WTC11 (cell line): ENCODE measurements at regions not wholly inside any gene's neighbourhood (a gene's known extent, or its start where the extent isn't known, plus 50 kb on each side); places are given as distances from the start of the nearest gene placed in this dataset.

Experiments
- ATAC-seq: fragments of 200-7000 bp; cut with Tn5 transposase; 2 replicates; pipeline ENCODE4 v1.10.0; 2021; ENCODE audit warnings: mild to moderate bottlenecking, moderate library complexity
- CTCF ChIA-PET: fragments of 300-600 bp; sonication (Branson Sonifier 250); formaldehyde crosslinking; loops from one replicate; lab custom pipeline; 2021; ENCODE audit warnings: antibody characterized with exemption; lab: Charles Lee
- POLR2A ChIA-PET: fragments of 350-600 bp; sonication (Branson Sonifier 250); formaldehyde crosslinking; loops from one replicate; lab custom pipeline; 2021; ENCODE audit warnings: antibody characterized with exemption; lab: Charles Lee
- DNase-seq: peaks from one replicate; pipeline ENCODE4 v3.0.0; 2021; ENCODE audit warnings: low spot score
- H3K27ac Mint-ChIP-seq: 2 replicates; pipeline ENCODE4 v1.8.0; 2021; ENCODE audit warnings: mixed read lengths
- H3K27me3 Mint-ChIP-seq: 2 replicates; pipeline ENCODE4 v1.8.0; 2021; ENCODE audit warnings: low read depth, mild to moderate bottlenecking, moderate library complexity, mixed read lengths
- H3K36me3 Mint-ChIP-seq: 2 replicates; pipeline ENCODE4 v1.8.0; 2021; ENCODE audit warnings: mixed read lengths
- H3K4me1 Mint-ChIP-seq: 2 replicates; pipeline ENCODE4 v1.8.0; 2022; ENCODE audit warnings: mixed read lengths
- H3K4me3 Mint-ChIP-seq: 2 replicates; pipeline ENCODE4 v1.8.0; 2021; ENCODE audit warnings: mild to moderate bottlenecking, moderate library complexity, mixed read lengths
- H3K9me3 Mint-ChIP-seq: 2 replicates; pipeline ENCODE4 v1.8.0; 2021; ENCODE audit warnings: mixed read lengths
- E2F1 ChIP-seq: sonication (generic); formaldehyde crosslinking; IDR thresholded peaks from 2 replicates; pipeline ENCODE4 v1.8.0; 2022; ENCODE audit warnings: mild to moderate bottlenecking, missing genetic modification reagents
- ELF4 ChIP-seq: sonication (generic); formaldehyde crosslinking; IDR thresholded peaks from 2 replicates; pipeline ENCODE4 v1.8.1; 2022; ENCODE audit warnings: low read depth, mild to moderate bottlenecking, moderate library complexity, missing genetic modification reagents
- FOXJ3 ChIP-seq: sonication (generic); formaldehyde crosslinking; IDR thresholded peaks from 2 replicates; pipeline ENCODE4 v1.9.0; 2021; ENCODE audit warnings: missing genetic modification reagents, mild to moderate bottlenecking, borderline replicate concordance
- HMGA2 ChIP-seq: fragments of 250-450 bp; sonication (Bioruptor Pico); IDR thresholded peaks from 2 replicates; pipeline ENCODE4 v1.4.0; 2021; ENCODE audit warnings: mild to moderate bottlenecking, moderate library complexity
- JAZF1 ChIP-seq: fragments of 250-450 bp; sonication (Bioruptor Pico); IDR thresholded peaks from 2 replicates; pipeline ENCODE4 v1.9.0; 2021; ENCODE audit warnings: moderate library complexity, mild to moderate bottlenecking, inconsistent platforms
- JUN ChIP-seq: sonication (generic); formaldehyde crosslinking; IDR thresholded peaks from 2 replicates; pipeline ENCODE4 v1.8.0; 2023; ENCODE audit warnings: mild to moderate bottlenecking, missing genetic modification reagents
- KAT7 ChIP-seq: sonication (generic); formaldehyde crosslinking; IDR thresholded peaks from 2 replicates; pipeline ENCODE4 v1.8.1; 2023; ENCODE audit warnings: missing genetic modification reagents, mild to moderate bottlenecking, borderline replicate concordance
- MLX ChIP-seq: sonication (generic); formaldehyde crosslinking; IDR thresholded peaks from 2 replicates; pipeline ENCODE4 v1.8.1; 2023; ENCODE audit warnings: mild to moderate bottlenecking, missing genetic modification reagents, moderate library complexity
- NFE2L1 ChIP-seq: sonication (generic); formaldehyde crosslinking; IDR thresholded peaks from 2 replicates; pipeline ENCODE4 v1.8.1; 2023; ENCODE audit warnings: missing genetic modification reagents
- NFYB ChIP-seq: sonication (generic); formaldehyde crosslinking; conservative IDR thresholded peaks from 2 replicates; pipeline ENCODE4 v1.8.0; 2022; ENCODE audit warnings: low read depth, missing genetic modification reagents
- PREB ChIP-seq: sonication (generic); formaldehyde crosslinking; IDR thresholded peaks from 2 replicates; pipeline ENCODE4 v1.8.1; 2022; ENCODE audit warnings: mild to moderate bottlenecking, missing genetic modification reagents, moderate library complexity, borderline replicate concordance
- SMAD4 ChIP-seq: sonication (generic); formaldehyde crosslinking; IDR thresholded peaks from 2 replicates; pipeline ENCODE4 v1.8.0; 2022; ENCODE audit warnings: mild to moderate bottlenecking, missing genetic modification reagents
- TCF7 ChIP-seq: sonication (generic); formaldehyde crosslinking; IDR thresholded peaks from 2 replicates; pipeline ENCODE4 v1.8.0; 2022; ENCODE audit warnings: mild to moderate bottlenecking, low read depth, missing genetic modification reagents, moderate library complexity
- USF2 ChIP-seq: sonication (generic); formaldehyde crosslinking; IDR thresholded peaks from 2 replicates; pipeline ENCODE4 v1.8.1; 2023; ENCODE audit warnings: mild to moderate bottlenecking, missing genetic modification reagents, moderate library complexity
- ZNF317 ChIP-seq: sonication (generic); formaldehyde crosslinking; IDR thresholded peaks from 2 replicates; pipeline ENCODE4 v1.8.1; 2023; ENCODE audit warnings: low read depth, mild to moderate bottlenecking, moderate library complexity, missing genetic modification reagents, borderline replicate concordance
- ZNF425 ChIP-seq: fragments of 250-450 bp; sonication (Bioruptor Pico); conservative IDR thresholded peaks from 2 replicates; pipeline ENCODE4 v1.9.0; 2021; ENCODE audit warnings: mild to moderate bottlenecking

- peaks cover 20% of the 10 kb centered on the region; the same call in 1 of the 2 replicates for H3K9me3 Mint-ChIP-seq
- TF ChIP-seq ELF4 (CRISPR knock-in tag) (no peak), NFE2L1 (0 out of 2 replicates have a peak, but pooled peaks have one; percentile 34)
- TF ChIP-seq, all 79 proteins: peak for 1
- DNase-seq (no peak), ATAC-seq (no peak)
- no peak overlapping the region for H3K27ac Mint-ChIP-seq
- POLR2A ChIA-PET, result no interaction called here
- H3K4me3 Mint-ChIP-seq, result no peak overlapping the region
- CTCF ChIA-PET, result no interaction called here
- H3K4me1 Mint-ChIP-seq, result peaks cover 10% of the 10 kb centered on the region
- H3K27me3 Mint-ChIP-seq, result no peaks in the 10 kb centered on the region; the same call in 1 of the 2 replicates
- peaks cover 5% of the 10 kb centered on the region; the same call in 1 of the 2 replicates for H3K36me3 Mint-ChIP-seq
Observed at GRCh38 chr2:41735476-41735875, 312.3 kb upstream of the PKDCC start.

- H3K4me1 Mint-ChIP-seq, result peaks cover 10% of the 10 kb centered on the region
- H3K27me3 Mint-ChIP-seq, result no peaks in the 10 kb centered on the region
- DNase-seq, result no peak
- no peak for TF ChIP-seq MLX (CRISPR knock-in tag)
- TF ChIP-seq HMGA2 (CRISPR knock-in tag), result no peak
- no peak for ATAC-seq
- CTCF ChIA-PET, result interaction anchor here (1.3 kb wide), 1 partner anchor 37 kb away, joined by 3 read pairs; no protein-coding TSS in a partner anchor
- POLR2A ChIA-PET, result no interaction called here
- no peak overlapping the region for H3K4me3 Mint-ChIP-seq
- peaks cover 24% of the 10 kb centered on the region; the same call in 1 of the 2 replicates for H3K9me3 Mint-ChIP-seq
- H3K36me3 Mint-ChIP-seq, result peaks cover 5% of the 10 kb centered on the region
- H3K27ac Mint-ChIP-seq, result no peak overlapping the region
Observed at GRCh38 chr2:41736105-41736567, 311.7 kb upstream of the PKDCC start.

GRCh38 chr2:41736586-41736985 is 311.2 kb upstream of the PKDCC start:
- ATAC-seq, result no peak
- ChIA-PET CTCF (interaction anchor here (1.3 kb wide), 1 partner anchor 38 kb away, joined by 3 read pairs; no protein-coding TSS in a partner anchor), POLR2A (no interaction called here)
- H3K36me3 Mint-ChIP-seq, result peaks cover 5% of the 10 kb centered on the region
- DNase-seq, result no peak
- no peak overlapping the region for H3K4me3 Mint-ChIP-seq
- peaks cover 10% of the 10 kb centered on the region for H3K4me1 Mint-ChIP-seq
- H3K9me3 Mint-ChIP-seq, result peaks cover 24% of the 10 kb centered on the region; the same call in 1 of the 2 replicates
- TF ChIP-seq SMAD4 (CRISPR knock-in tag) (no peak), TCF7 (CRISPR knock-in tag) (no peak), FOXJ3 (CRISPR knock-in tag) (no peak), PREB (no peak), JAZF1 (CRISPR knock-in tag) (no peak), NFYB (CRISPR knock-in tag) (no peak), KAT7 (CRISPR knock-in tag) (no peak), ZNF317 (CRISPR knock-in tag) (no peak), USF2 (no peak), ZNF425 (CRISPR knock-in tag) (no peak), E2F1 (CRISPR knock-in tag) (no peak), JUN (CRISPR knock-in tag) (no peak)
- H3K27ac Mint-ChIP-seq, result no peak overlapping the region
- no peaks in the 10 kb centered on the region for H3K27me3 Mint-ChIP-seq
